ENCODE measurements at regions not wholly inside any gene's neighbourhood (a gene's known extent, or its start where the extent isn't known, plus 50 kb on each side); places are given as distances from the start of the nearest gene placed in this dataset.

DNA sequence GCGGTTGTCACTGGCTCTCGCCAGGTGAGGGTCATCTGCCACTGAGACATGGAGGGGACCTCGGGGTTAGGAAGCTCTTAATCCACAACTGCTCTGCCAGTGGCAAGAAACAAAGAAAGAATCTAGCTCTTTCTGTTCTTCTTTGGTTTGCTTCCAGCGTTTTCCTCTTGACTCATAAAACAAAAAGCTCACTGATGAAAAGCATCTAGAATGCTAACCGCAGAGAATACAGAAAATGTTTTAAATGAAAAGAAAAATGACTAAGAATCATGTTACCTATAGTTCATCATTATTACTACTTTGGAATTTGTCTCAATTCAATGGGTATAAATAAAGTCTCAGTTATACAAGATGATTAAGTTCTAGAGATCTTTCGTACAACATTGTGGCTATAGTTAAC is 274.8 kb upstream of the TENM3 start:
- no peak overlapping the region for H3K4me3 ChIP-seq (ENCODE audit: low read depth, low read length)
- TF ChIP-seq, protein P1, sequence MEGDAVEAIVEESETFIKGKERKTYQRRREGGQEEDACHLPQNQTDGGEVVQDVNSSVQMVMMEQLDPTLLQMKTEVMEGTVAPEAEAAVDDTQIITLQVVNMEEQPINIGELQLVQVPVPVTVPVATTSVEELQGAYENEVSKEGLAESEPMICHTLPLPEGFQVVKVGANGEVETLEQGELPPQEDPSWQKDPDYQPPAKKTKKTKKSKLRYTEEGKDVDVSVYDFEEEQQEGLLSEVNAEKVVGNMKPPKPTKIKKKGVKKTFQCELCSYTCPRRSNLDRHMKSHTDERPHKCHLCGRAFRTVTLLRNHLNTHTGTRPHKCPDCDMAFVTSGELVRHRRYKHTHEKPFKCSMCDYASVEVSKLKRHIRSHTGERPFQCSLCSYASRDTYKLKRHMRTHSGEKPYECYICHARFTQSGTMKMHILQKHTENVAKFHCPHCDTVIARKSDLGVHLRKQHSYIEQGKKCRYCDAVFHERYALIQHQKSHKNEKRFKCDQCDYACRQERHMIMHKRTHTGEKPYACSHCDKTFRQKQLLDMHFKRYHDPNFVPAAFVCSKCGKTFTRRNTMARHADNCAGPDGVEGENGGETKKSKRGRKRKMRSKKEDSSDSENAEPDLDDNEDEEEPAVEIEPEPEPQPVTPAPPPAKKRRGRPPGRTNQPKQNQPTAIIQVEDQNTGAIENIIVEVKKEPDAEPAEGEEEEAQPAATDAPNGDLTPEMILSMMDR (IDR thresholded peaks at IDR 0.05; ENCODE audit: low read depth, low read length, missing control alignments), result no peak
- peak; percentile 66 for DNase-seq (ENCODE audit: low read depth)
- in situ Hi-C loops (cut with HindIII; ENCODE audit: low sequenced_read_pairs), result no loop called here

DNA sequence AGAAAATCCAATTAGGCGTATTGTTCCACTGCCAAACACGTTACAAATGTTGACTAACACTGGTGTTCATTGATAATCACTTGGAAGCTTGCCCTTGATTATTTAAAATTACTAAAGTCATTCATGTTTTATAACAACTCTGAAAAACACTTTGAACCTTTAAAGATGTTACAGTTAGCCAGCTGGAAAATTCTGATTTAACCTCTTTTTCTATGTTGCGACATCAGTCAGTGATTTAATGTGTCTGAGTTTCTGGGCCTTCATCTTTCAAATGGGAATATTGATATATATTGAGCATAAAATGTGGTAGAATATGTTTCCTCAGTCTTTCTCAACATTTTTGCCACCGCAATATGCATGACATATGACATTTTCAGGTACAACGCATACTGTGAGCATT is 274.1 kb upstream of the TENM3 start:
- in situ Hi-C loops (cut with HindIII; ENCODE audit: low sequenced_read_pairs), result no loop called here
- H3K4me3 ChIP-seq (ENCODE audit: low read depth, low read length), result no peak overlapping the region
- DNase-seq (ENCODE audit: low read depth), result no peak
- TF ChIP-seq, protein P1 (IDR thresholded peaks at IDR 0.05; ENCODE audit: low read depth, low read length, missing control alignments), result no peak

DNA sequence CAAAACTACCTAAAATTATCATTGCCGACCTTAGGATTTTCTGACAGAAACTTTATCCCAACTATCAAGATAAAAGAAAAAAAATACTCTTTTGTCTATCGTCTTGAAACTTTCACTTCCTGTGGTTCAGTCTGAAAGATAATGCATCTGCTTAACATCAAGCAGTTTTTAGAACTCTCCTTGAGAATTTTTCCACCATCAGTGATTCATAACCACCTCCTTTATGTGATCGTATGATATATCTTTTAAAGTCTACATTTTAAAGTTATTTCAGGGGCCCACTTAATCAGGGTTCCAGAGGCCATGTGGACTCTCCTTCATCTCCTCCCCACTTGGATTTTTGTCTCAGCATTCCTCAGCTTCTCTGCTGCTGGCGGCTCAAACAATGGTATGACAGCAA is 272.8 kb upstream of the TENM3 start:
- no peak overlapping the region for H3K4me3 ChIP-seq (ENCODE audit: low read depth, low read length)
- in situ Hi-C loops (cut with HindIII; ENCODE audit: low sequenced_read_pairs), result no loop called here
- TF ChIP-seq, protein P1 (IDR thresholded peaks at IDR 0.05; ENCODE audit: low read depth, low read length, missing control alignments), result no peak
- DNase-seq (ENCODE audit: low read depth), result no peak

DNA sequence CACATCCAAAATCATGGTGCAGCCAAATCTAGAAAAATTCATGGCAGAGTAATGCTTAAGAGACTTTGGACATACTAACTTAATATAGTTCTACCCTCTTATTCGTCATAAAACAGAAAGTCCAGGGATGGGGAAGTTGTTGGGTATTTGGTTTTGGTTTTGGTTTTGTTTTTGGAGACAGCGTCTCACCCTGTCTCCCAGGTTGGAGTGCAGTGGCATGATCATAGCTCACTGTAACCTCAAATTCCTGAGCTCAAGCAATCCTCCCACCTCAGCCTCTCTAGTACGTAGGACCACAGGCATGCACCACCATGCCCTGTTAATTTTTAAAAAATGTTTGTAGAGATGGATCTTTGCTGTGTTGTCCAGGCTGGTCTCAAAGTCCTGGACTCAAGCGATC is 271.8 kb upstream of the TENM3 start:
- no peak for DNase-seq (ENCODE audit: low read depth)
- in situ Hi-C loops (cut with HindIII; ENCODE audit: low sequenced_read_pairs), result no loop called here
- H3K4me3 ChIP-seq (ENCODE audit: low read depth, low read length), result no peak overlapping the region
- TF ChIP-seq, protein P1 (IDR thresholded peaks at IDR 0.05; ENCODE audit: low read depth, low read length, missing control alignments), result no peak

DNA sequence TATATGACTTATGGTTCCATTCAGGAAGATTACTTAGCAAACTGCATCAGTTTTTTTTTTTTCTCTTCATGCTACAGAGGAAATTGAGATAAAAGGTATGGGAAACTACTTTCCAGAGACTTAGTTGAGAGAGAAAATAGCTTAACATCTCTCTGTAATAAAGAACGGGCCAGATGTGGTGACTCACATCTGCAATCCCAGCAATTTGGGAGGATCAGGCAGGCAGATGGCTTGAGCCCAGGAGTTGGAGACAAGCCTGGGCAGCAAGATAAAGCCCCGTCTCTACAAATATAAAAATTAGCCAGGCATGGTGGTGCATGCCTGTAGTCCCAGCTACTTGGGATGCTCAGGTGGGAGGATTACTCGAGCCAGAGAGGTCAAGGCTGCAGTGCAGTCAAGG is 271.2 kb upstream of the TENM3 start:
- H3K4me3 ChIP-seq (ENCODE audit: low read depth, low read length), result no peak overlapping the region
- DNase-seq (ENCODE audit: low read depth), result no peak
- TF ChIP-seq, protein P1 (IDR thresholded peaks at IDR 0.05; ENCODE audit: low read depth, low read length, missing control alignments), result no peak
- in situ Hi-C loops (cut with HindIII; ENCODE audit: low sequenced_read_pairs), result no loop called here

DNA sequence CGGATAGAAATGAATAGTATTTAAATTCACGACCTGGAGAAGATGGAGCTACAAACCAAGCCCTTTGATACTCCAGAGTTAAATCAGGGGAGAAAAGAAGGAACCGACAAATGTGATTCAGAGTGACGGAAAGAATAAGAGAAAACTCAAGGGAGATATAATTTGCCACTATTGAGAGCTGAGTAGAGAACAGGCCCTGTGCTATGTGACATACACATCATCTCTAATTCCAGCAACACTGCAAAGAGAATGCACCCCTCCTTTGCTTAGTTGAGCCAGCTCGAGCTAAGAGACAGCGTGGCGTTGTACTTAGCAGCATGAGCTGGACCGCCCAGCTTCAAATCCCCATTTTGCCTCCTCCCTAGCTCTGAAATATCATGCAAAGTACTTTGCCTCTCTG is 266.4 kb upstream of the TENM3 start:
- no peak for DNase-seq (ENCODE audit: low read depth)
- in situ Hi-C loops (cut with HindIII; ENCODE audit: low sequenced_read_pairs), result no loop called here
- H3K4me3 ChIP-seq (ENCODE audit: low read depth, low read length), result no peak overlapping the region
- TF ChIP-seq, protein P1 (IDR thresholded peaks at IDR 0.05; ENCODE audit: low read depth, low read length, missing control alignments), result no peak

DNA sequence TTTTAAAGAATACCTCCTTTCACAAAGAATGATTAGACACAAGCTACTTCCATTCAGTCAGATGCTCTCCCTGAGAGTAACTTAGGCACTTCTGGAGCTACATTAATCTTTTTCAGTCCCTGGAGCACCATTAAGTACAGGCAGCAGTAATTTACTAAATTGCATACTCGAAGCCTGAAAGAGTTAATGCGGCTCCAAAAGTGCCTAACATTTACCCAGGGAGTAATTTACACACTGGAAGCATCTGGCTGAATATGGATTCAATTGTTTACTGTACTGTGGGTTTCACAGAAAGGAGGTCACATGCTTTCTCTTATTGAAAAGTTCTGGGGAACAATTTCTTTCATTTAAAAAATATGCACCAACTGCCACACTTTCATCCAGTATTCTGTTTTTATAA is 260.8 kb upstream of the TENM3 start:
- TF ChIP-seq, protein P1 (IDR thresholded peaks at IDR 0.05; ENCODE audit: low read depth, low read length, missing control alignments), result no peak
- H3K4me3 ChIP-seq (ENCODE audit: low read depth, low read length), result no peak overlapping the region
- DNase-seq (ENCODE audit: low read depth), result no peak
- in situ Hi-C loops (cut with HindIII; ENCODE audit: low sequenced_read_pairs), result no loop called here

Data from astrocyte of the cerebellum (primary cell).